Breast epithelium (tissue), 3 donors: ENCODE measurements at regions not wholly inside any gene's neighbourhood (a gene's known extent, or its start where the extent isn't known, plus 50 kb on each side); places are given as distances from the start of the nearest gene placed in this dataset.

ENCODE experiments used
- POLR2A ChIP-seq: fragments of 450-650 bp; IDR thresholded peaks from one replicate; pipeline ENCODE4 v1.6.1; 2016; ENCODE audit warnings: antibody characterized with exemption, mild to moderate bottlenecking, moderate library complexity
- POLR2AphosphoS5 ChIP-seq, 3 donors: sonication (generic); formaldehyde crosslinking; IDR thresholded peaks; one replicate each; pipeline ENCODE4 v1.6.1; 2017; ENCODE audit warnings: antibody characterized with exemption in 3 of 3

GRCh38 chr17:33777674-33778073, 477.4 kb upstream of the CCL2 start:
- no peak for TF ChIP-seq POLR2A
- TF ChIP-seq POLR2AphosphoS5 (IDR thresholded peaks at IDR 0.05) = no peak
